ENCODE measurements at regions not wholly inside any gene's neighbourhood (a gene's known extent, or its start where the extent isn't known, plus 50 kb on each side); places are given as distances from the start of the nearest gene placed in this dataset.

DNA sequence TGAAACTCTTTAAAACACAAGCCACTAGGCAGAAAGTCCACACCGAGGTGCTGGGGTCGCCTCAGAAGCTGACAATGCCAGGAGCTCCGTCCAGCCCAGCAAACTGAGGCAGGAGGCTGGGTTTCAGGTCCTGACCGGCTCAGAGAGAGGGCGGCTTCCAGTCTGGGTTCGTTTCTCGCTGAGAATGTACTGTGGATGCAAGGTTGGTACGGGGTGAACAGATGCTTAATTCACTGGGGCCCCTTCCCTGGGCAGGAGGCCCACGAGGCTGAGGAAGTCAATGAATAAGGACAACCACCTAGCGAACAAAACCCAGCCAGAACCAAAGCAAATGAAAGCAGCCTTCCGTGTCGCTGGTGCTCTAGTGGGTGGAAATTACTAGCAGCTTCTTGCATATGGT is 142.0 kb downstream of the RTP5 start:
- no peak overlapping the region for H3K4me3 ChIP-seq (replicated peaks; ENCODE audit: insufficient read depth, low read length)
- H3K27me3 ChIP-seq (ENCODE audit: insufficient read depth, poor library complexity, severe bottlenecking): no peaks in the 10 kb centered on the region
- DNase-seq (ENCODE audit: low read depth in 1 of 2, low spot score in 1 of 2): no peak
- H3K27ac ChIP-seq (replicated peaks): no peak overlapping the region
- no peak for TF ChIP-seq SPI1 (IDR thresholded peaks at IDR 0.05; ENCODE audit: borderline replicate concordance, low read depth)
- TF ChIP-seq, protein P1, sequence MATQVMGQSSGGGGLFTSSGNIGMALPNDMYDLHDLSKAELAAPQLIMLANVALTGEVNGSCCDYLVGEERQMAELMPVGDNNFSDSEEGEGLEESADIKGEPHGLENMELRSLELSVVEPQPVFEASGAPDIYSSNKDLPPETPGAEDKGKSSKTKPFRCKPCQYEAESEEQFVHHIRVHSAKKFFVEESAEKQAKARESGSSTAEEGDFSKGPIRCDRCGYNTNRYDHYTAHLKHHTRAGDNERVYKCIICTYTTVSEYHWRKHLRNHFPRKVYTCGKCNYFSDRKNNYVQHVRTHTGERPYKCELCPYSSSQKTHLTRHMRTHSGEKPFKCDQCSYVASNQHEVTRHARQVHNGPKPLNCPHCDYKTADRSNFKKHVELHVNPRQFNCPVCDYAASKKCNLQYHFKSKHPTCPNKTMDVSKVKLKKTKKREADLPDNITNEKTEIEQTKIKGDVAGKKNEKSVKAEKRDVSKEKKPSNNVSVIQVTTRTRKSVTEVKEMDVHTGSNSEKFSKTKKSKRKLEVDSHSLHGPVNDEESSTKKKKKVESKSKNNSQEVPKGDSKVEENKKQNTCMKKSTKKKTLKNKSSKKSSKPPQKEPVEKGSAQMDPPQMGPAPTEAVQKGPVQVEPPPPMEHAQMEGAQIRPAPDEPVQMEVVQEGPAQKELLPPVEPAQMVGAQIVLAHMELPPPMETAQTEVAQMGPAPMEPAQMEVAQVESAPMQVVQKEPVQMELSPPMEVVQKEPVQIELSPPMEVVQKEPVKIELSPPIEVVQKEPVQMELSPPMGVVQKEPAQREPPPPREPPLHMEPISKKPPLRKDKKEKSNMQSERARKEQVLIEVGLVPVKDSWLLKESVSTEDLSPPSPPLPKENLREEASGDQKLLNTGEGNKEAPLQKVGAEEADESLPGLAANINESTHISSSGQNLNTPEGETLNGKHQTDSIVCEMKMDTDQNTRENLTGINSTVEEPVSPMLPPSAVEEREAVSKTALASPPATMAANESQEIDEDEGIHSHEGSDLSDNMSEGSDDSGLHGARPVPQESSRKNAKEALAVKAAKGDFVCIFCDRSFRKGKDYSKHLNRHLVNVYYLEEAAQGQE (IDR thresholded peaks at IDR 0.05; ENCODE audit: insufficient replicate concordance, low read depth): no peak
- TF ChIP-seq, protein P2, sequence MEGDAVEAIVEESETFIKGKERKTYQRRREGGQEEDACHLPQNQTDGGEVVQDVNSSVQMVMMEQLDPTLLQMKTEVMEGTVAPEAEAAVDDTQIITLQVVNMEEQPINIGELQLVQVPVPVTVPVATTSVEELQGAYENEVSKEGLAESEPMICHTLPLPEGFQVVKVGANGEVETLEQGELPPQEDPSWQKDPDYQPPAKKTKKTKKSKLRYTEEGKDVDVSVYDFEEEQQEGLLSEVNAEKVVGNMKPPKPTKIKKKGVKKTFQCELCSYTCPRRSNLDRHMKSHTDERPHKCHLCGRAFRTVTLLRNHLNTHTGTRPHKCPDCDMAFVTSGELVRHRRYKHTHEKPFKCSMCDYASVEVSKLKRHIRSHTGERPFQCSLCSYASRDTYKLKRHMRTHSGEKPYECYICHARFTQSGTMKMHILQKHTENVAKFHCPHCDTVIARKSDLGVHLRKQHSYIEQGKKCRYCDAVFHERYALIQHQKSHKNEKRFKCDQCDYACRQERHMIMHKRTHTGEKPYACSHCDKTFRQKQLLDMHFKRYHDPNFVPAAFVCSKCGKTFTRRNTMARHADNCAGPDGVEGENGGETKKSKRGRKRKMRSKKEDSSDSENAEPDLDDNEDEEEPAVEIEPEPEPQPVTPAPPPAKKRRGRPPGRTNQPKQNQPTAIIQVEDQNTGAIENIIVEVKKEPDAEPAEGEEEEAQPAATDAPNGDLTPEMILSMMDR (IDR thresholded peaks at IDR 0.05; ENCODE audit: insufficient read depth, low read length): no peak
- no peak for TF ChIP-seq GABPA (IDR thresholded peaks at IDR 0.05; ENCODE audit: low read depth)

DNA sequence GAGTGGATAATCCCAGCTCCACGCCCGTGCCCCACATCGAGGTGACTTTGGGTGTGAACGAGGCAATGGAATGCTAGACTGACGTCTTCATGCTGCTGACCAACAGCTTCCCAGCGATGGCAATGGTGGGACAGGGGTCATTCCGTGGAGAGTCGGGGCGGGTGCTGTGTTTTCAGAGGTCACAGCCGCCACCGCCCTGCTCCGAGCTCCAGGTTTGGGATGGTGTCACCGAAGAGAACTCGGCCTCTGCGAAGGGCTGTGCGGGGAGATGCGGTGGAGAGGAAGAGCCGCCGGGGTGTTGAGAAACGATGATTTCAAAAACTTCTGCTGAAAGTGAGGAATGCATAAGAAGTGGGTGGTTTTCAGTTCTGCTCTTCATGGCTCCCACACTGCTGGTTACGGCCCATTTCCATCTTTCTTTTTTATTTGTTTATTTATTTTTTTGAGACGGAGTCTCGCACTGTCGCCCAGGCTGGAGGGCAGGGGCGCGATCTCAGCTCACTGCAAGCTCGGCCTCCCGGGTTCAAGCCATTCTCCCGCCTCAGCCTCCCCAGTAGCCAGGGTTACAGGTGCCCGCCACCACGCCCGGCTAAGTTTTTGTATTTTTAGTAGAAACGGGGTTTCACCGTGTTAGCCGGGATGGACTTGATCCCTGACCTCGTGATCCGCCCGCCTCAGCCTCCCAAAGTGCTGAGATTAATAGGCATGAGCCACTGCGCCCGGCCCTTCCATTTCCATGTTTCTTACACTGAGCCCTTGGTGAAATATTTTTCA is 142.6 kb downstream of the RTP5 start:
- H3K27ac ChIP-seq (replicated peaks): no peak overlapping the region
- H3K27me3 ChIP-seq (ENCODE audit: insufficient read depth, poor library complexity, severe bottlenecking): no peaks in the 10 kb centered on the region
- H3K4me3 ChIP-seq (replicated peaks; ENCODE audit: insufficient read depth, low read length): no peak overlapping the region
- TF ChIP-seq, protein P1 (IDR thresholded peaks at IDR 0.05; ENCODE audit: insufficient replicate concordance, low read depth): no peak
- TF ChIP-seq SPI1 (IDR thresholded peaks at IDR 0.05; ENCODE audit: borderline replicate concordance, low read depth) (no peak), GABPA (IDR thresholded peaks at IDR 0.05; ENCODE audit: low read depth) (no peak), POLR2AphosphoS5 (IDR thresholded peaks at IDR 0.05; ENCODE audit: low read depth) (no peak)
- TF ChIP-seq, protein P2 (IDR thresholded peaks at IDR 0.05; ENCODE audit: insufficient read depth, low read length): no peak
- peak in 1 of 2 experiments; percentile 14 for DNase-seq (ENCODE audit: low read depth in 1 of 2, low spot score in 1 of 2)

DNA sequence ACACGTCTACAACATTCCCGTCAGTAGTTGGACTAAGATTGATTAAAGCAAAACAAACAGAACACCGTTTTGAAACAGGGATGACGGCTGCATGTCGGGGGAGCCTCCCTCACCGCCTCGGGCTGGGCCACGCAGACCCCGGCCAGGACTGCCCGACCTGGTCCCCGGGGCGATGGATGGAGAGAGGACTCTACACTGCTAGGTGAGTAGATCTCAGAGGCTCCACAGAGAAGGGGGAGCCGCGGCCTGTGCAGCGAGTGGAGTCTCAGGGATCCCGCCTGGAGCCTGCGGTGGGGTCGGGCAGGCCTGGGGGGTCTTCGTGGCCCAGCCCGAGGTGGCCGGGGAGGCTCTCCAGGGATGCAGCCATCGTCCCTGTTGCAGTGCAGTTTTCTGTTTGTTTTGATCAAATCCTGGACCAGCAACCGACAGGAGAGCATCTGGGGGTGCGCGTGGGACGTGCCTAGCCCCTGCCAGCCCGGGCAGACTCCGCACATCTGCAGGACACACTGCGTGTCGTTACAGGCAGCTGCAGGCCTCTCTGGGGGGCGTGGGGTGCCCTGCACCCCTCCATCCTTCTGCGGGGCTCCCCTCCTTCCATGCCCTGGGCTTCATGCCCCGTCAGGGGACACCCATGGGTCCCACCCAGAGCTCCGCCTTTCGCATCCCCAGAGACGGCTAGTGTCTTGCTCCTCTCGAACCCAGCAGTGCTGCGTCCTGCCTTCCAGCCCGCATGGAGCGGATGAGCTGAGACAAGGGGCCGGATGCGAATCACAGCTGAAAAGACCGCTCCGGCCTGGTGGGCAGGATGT is 143.6 kb downstream of the RTP5 start:
- H3K27me3 ChIP-seq (ENCODE audit: insufficient read depth, poor library complexity, severe bottlenecking): no peaks in the 10 kb centered on the region
- H3K4me3 ChIP-seq (replicated peaks; ENCODE audit: insufficient read depth, low read length): no peak overlapping the region
- no peak for DNase-seq (ENCODE audit: low read depth in 1 of 2, low spot score in 1 of 2)

More for the DNA sequence above, 143.6 kb downstream of the RTP5 start:
- no peak overlapping the region for H3K27ac ChIP-seq (replicated peaks)
- TF ChIP-seq GABPA (IDR thresholded peaks at IDR 0.05; ENCODE audit: low read depth): no peak
- TF ChIP-seq, protein P2 (IDR thresholded peaks at IDR 0.05; ENCODE audit: insufficient read depth, low read length): no peak
- TF ChIP-seq, protein P1 (IDR thresholded peaks at IDR 0.05; ENCODE audit: insufficient replicate concordance, low read depth): no peak
- no peak for TF ChIP-seq POLR2AphosphoS5 (IDR thresholded peaks at IDR 0.05; ENCODE audit: low read depth)
- TF ChIP-seq SPI1 (IDR thresholded peaks at IDR 0.05; ENCODE audit: borderline replicate concordance, low read depth): no peak
